BE2C (cell line): ENCODE measurements at regions not wholly inside any gene's neighbourhood (a gene's known extent, or its start where the extent isn't known, plus 50 kb on each side); places are given as distances from the start of the nearest gene placed in this dataset.

Experiments used
- DNase-seq: peaks from one replicate; pipeline ENCODE4 v3.0.0-alpha.2; 2020
- H3K27me3 ChIP-seq: fragments of 250-450 bp; sonication (Bioruptor Pico); 2 replicates; pipeline ENCODE4 v1.5.1; 2020; ENCODE audit warnings: mild to moderate bottlenecking
- H3K36me3 ChIP-seq: fragments of 250-450 bp; sonication (Bioruptor Pico); 2 replicates; pipeline ENCODE4 v1.5.1; 2020; ENCODE audit warnings: mild to moderate bottlenecking
- H3K4me1 ChIP-seq: fragments of 250-450 bp; sonication (Bioruptor Pico); 2 replicates; pipeline ENCODE4 v1.5.1; 2020
- H3K4me3 ChIP-seq: 2 replicates; pipeline ENCODE4 v1.5.1; 2011; ENCODE audit warnings: low read depth, low read length
- H3K9me3 ChIP-seq: fragments of 250-450 bp; sonication (Bioruptor Pico); 2 replicates; pipeline ENCODE4 v1.5.1; 2020
- CTCF ChIP-seq: IDR thresholded peaks from 2 replicates; pipeline ENCODE4 v1.5.1; 2012; ENCODE audit warnings: mild to moderate bottlenecking, low read depth, low read length

- Histone ChIP-seq H3K27me3 (no peaks in the 10 kb centered on the region), H3K9me3 (no peaks in the 10 kb centered on the region), H3K4me1 (no peaks in the 10 kb centered on the region), H3K4me3 (no peak overlapping the region), H3K36me3 (no peaks in the 10 kb centered on the region)
- TF ChIP-seq CTCF, result no peak
- DNase-seq, result no peak
These were observed 299.6 kb downstream of the LMX1A start for GRCh38 chr1:165056914-165057313.

GRCh38 chr1:165055581-165055980 is 300.9 kb downstream of the LMX1A start:
- no peaks in the 10 kb centered on the region for H3K4me1 ChIP-seq
- DNase-seq, result no peak
- no peaks in the 10 kb centered on the region for H3K27me3 ChIP-seq
- no peaks in the 10 kb centered on the region for H3K9me3 ChIP-seq
- no peak for TF ChIP-seq CTCF
- H3K36me3 ChIP-seq, result no peaks in the 10 kb centered on the region
- no peak overlapping the region for H3K4me3 ChIP-seq

DNA sequence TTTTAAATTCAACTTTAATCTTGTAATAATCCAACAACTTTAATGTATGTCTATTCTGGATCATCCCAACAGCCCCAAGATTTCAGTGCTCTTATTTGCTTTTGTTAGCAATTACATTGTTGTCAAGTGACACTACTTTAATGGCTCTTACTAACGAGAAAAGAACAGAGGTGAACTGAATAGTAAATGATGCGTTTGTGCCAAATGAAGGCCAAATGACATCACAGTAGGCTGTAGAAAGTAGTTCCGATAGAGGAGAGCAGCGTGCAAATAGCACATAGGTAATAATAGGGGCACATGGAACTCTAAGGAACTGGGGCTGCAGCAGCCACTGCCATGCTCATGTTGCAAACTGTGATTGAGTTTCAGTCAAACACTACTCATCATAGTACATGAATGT is 301.9 kb downstream of the LMX1A start:
- no peaks in the 10 kb centered on the region for H3K27me3 ChIP-seq
- H3K4me1 ChIP-seq, result no peaks in the 10 kb centered on the region
- DNase-seq, result no peak
- no peak for TF ChIP-seq CTCF
- no peaks in the 10 kb centered on the region for H3K9me3 ChIP-seq
- H3K4me3 ChIP-seq, result no peak overlapping the region
- no peaks in the 10 kb centered on the region for H3K36me3 ChIP-seq

DNA sequence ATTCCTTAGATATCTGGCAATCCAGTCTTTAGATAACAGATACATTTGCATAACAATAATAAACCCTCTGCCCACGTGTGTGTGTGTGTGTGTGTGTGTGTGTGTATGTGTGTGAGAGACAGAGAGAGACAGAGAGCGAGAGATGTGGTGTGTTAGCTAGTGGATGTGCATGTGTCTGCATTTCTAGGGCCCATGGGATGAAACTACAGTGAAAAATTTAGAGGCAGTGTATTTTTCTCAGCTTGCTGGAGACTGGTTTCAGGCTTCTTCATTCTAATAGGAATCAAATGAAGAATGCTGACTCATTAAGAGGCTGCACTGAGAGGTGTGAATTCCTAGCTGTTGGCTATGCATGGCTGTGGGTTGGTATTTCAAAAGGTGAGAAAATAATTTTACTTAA is 303.2 kb downstream of the LMX1A start:
- TF ChIP-seq CTCF, result no peak
- no peak overlapping the region for H3K4me3 ChIP-seq
- H3K4me1 ChIP-seq, result no peaks in the 10 kb centered on the region
- no peaks in the 10 kb centered on the region; the same call in 1 of the 2 replicates for H3K27me3 ChIP-seq
- DNase-seq, result no peak
- H3K36me3 ChIP-seq, result no peaks in the 10 kb centered on the region
- H3K9me3 ChIP-seq, result no peaks in the 10 kb centered on the region

- no peak for TF ChIP-seq CTCF
- no peak overlapping the region for H3K4me3 ChIP-seq
- no peaks in the 10 kb centered on the region for H3K9me3 ChIP-seq
- no peak for DNase-seq
- H3K27me3 ChIP-seq, result no peaks in the 10 kb centered on the region; the same call in 1 of the 2 replicates
- no peaks in the 10 kb centered on the region for H3K36me3 ChIP-seq
- no peaks in the 10 kb centered on the region for H3K4me1 ChIP-seq
These were observed 303.6 kb downstream of the LMX1A start for GRCh38 chr1:165052936-165053335.

GRCh38 chr1:165052431-165052830 is 304.1 kb downstream of the LMX1A start:
- no peak for DNase-seq
- Histone ChIP-seq H3K4me3 (no peak overlapping the region), H3K36me3 (no peaks in the 10 kb centered on the region), H3K27me3 (no peaks in the 10 kb centered on the region; the same call in 1 of the 2 replicates), H3K9me3 (no peaks in the 10 kb centered on the region), H3K4me1 (no peaks in the 10 kb centered on the region)
- no peak for TF ChIP-seq CTCF
